H1 (cell line): ENCODE measurements at regions not wholly inside any gene's neighbourhood (a gene's known extent, or its start where the extent isn't known, plus 50 kb on each side); places are given as distances from the start of the nearest gene placed in this dataset.

Experiments used
- TF ChIP-seq, protein P1 (sequence below): IDR thresholded peaks from 2 replicates; pipeline ENCODE4 v1.6.1; 2012; ENCODE audit warnings: low read length, inconsistent platforms

DNA sequence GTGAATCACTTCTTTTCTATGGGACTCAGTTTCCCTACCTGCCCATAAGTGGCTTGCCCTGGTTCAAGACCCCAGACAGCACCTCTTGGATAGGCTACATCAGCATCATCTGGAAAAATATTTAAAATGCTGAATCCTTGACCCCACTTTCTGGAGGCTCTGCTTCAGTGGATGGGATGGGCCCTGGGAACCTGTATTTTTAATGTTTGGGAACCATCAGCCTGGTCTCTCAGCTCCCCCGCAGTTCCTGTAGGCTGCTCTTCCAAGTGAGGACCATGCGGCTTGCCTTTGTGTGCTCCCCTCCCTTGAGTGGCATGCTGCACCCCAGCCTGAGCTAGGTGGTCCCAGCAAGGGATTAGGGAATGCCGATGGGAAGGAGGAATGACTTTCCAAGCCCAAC, 68.3 kb upstream of the CRHR1 start (continued):
- TF ChIP-seq, protein P1, sequence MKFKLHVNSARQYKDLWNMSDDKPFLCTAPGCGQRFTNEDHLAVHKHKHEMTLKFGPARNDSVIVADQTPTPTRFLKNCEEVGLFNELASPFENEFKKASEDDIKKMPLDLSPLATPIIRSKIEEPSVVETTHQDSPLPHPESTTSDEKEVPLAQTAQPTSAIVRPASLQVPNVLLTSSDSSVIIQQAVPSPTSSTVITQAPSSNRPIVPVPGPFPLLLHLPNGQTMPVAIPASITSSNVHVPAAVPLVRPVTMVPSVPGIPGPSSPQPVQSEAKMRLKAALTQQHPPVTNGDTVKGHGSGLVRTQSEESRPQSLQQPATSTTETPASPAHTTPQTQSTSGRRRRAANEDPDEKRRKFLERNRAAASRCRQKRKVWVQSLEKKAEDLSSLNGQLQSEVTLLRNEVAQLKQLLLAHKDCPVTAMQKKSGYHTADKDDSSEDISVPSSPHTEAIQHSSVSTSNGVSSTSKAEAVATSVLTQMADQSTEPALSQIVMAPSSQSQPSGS: no peak
- TF ChIP-seq, all 59 proteins: peak for 0
